Ishikawa (cell line): ENCODE measurements at regions not wholly inside any gene's neighbourhood (a gene's known extent, or its start where the extent isn't known, plus 50 kb on each side); places are given as distances from the start of the nearest gene placed in this dataset.

Experiments used
- CEBPB ChIP-seq: IDR thresholded peaks from 2 replicates; pipeline ENCODE4 v1.6.1; 2012
- CREB1 ChIP-seq: IDR thresholded peaks from 2 replicates; pipeline ENCODE4 v1.6.1; 2012; ENCODE audit warnings: low read depth
- EGR1 ChIP-seq: IDR thresholded peaks from 2 replicates; pipeline ENCODE4 v1.6.1; 2012
- EP300 ChIP-seq: IDR thresholded peaks from 2 replicates; pipeline ENCODE4 v1.6.1; 2012; ENCODE audit warnings: borderline replicate concordance
- FOXM1 ChIP-seq: IDR thresholded peaks from 2 replicates; pipeline ENCODE4 v1.6.1; 2012; ENCODE audit warnings: low read depth, borderline replicate concordance
- NFIC ChIP-seq: IDR thresholded peaks from 2 replicates; pipeline ENCODE4 v1.6.1; 2012
- RAD21 ChIP-seq: IDR thresholded peaks from 2 replicates; pipeline ENCODE4 v1.6.1; 2012; ENCODE audit warnings: low read depth
- TAF1 ChIP-seq: IDR thresholded peaks from 2 replicates; pipeline ENCODE4 v1.6.1; 2012; ENCODE audit warnings: low read depth, mild to moderate bottlenecking
- TCF12 ChIP-seq: IDR thresholded peaks from 2 replicates; pipeline ENCODE4 v1.6.1; 2012; ENCODE audit warnings: low read depth
- TEAD4 ChIP-seq: IDR thresholded peaks from 2 replicates; pipeline ENCODE4 v1.6.1; 2012
- USF1 ChIP-seq: IDR thresholded peaks from 2 replicates; pipeline ENCODE4 v1.6.1; 2012
- YY1 ChIP-seq: IDR thresholded peaks from 2 replicates; pipeline ENCODE4 v1.6.1; 2012; ENCODE audit warnings: low read depth
- ZBTB7A ChIP-seq: IDR thresholded peaks from 2 replicates; pipeline ENCODE4 v1.6.1; 2012; ENCODE audit warnings: low read depth
- TF ChIP-seq, protein P1 (sequence below): IDR thresholded peaks from 2 replicates; pipeline ENCODE4 v1.6.1; 2012
- TF ChIP-seq, protein P2 (sequence below): IDR thresholded peaks from 2 replicates; pipeline ENCODE4 v1.6.1; 2012; ENCODE audit warnings: low read depth, mild to moderate bottlenecking

DNA sequence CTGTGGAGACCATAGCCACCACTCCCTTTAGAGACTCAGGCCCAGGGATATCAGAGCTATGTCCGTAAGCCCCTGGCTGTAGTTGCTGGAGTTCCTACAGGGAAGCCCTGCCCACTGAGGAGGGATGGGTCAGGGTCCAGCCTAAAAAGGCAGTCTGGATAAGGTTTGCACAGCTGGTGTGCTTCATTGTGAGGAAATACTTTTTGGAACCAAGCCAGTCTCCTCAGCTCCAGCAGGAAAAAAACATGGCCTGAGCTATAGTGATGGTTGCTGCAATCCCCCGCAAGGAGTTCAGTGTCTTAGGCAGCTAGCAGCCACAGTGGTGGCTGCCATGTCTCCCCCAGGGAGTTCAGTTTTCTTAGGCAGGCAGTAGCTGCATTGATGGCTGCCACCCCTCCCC lies 52.6 kb upstream of the CYP2C8 start:
- TF ChIP-seq EP300 (no peak), TCF12 (no peak), RAD21 (no peak), CREB1 (no peak), FOXM1 (no peak), USF1 (no peak), TEAD4 (no peak), NFIC (no peak), CEBPB (no peak), TAF1 (no peak), YY1 (no peak), EGR1 (no peak), ZBTB7A (no peak)
- TF ChIP-seq, protein P1, sequence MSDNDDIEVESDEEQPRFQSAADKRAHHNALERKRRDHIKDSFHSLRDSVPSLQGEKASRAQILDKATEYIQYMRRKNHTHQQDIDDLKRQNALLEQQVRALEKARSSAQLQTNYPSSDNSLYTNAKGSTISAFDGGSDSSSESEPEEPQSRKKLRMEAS, result no peak
- TF ChIP-seq, protein P2, sequence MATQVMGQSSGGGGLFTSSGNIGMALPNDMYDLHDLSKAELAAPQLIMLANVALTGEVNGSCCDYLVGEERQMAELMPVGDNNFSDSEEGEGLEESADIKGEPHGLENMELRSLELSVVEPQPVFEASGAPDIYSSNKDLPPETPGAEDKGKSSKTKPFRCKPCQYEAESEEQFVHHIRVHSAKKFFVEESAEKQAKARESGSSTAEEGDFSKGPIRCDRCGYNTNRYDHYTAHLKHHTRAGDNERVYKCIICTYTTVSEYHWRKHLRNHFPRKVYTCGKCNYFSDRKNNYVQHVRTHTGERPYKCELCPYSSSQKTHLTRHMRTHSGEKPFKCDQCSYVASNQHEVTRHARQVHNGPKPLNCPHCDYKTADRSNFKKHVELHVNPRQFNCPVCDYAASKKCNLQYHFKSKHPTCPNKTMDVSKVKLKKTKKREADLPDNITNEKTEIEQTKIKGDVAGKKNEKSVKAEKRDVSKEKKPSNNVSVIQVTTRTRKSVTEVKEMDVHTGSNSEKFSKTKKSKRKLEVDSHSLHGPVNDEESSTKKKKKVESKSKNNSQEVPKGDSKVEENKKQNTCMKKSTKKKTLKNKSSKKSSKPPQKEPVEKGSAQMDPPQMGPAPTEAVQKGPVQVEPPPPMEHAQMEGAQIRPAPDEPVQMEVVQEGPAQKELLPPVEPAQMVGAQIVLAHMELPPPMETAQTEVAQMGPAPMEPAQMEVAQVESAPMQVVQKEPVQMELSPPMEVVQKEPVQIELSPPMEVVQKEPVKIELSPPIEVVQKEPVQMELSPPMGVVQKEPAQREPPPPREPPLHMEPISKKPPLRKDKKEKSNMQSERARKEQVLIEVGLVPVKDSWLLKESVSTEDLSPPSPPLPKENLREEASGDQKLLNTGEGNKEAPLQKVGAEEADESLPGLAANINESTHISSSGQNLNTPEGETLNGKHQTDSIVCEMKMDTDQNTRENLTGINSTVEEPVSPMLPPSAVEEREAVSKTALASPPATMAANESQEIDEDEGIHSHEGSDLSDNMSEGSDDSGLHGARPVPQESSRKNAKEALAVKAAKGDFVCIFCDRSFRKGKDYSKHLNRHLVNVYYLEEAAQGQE, result no peak
